WTC11 (cell line): ENCODE measurements at regions not wholly inside any gene's neighbourhood (a gene's known extent, or its start where the extent isn't known, plus 50 kb on each side); places are given as distances from the start of the nearest gene placed in this dataset.

Source experiments
- ATF3 ChIP-seq: sonication (generic); formaldehyde crosslinking; conservative IDR thresholded peaks from 2 replicates; pipeline ENCODE4 v1.8.1; 2022; ENCODE audit warnings: mild to moderate bottlenecking, missing genetic modification reagents
- ATF6 ChIP-seq: sonication (generic); formaldehyde crosslinking; IDR thresholded peaks from 2 replicates; pipeline ENCODE4 v1.8.1; 2023; ENCODE audit warnings: mild to moderate bottlenecking, missing genetic modification reagents
- CDX4 ChIP-seq: fragments of 250-450 bp; sonication (Bioruptor Pico); IDR thresholded peaks from 2 replicates; pipeline ENCODE4 v1.9.0; 2021; ENCODE audit warnings: moderate library complexity, mild to moderate bottlenecking, inconsistent platforms, borderline replicate concordance
- CTCF ChIP-seq: fragments of 200-600 bp; IDR thresholded peaks from 2 replicates; pipeline ENCODE4 v1.8.0; 2022; ENCODE audit warnings: antibody characterized with exemption
- E2F4 ChIP-seq: sonication (generic); formaldehyde crosslinking; IDR thresholded peaks from 2 replicates; pipeline ENCODE4 v1.8.1; 2022; ENCODE audit warnings: low read depth, mild to moderate bottlenecking, moderate library complexity, missing genetic modification reagents, borderline replicate concordance
- ELF4 ChIP-seq: sonication (generic); formaldehyde crosslinking; IDR thresholded peaks from 2 replicates; pipeline ENCODE4 v1.8.1; 2022; ENCODE audit warnings: low read depth, mild to moderate bottlenecking, moderate library complexity, missing genetic modification reagents
- GABPB1 ChIP-seq: sonication (generic); formaldehyde crosslinking; IDR thresholded peaks from 2 replicates; pipeline ENCODE4 v1.8.1; 2023; ENCODE audit warnings: mild to moderate bottlenecking, missing genetic modification reagents
- JUN ChIP-seq: sonication (generic); formaldehyde crosslinking; IDR thresholded peaks from 2 replicates; pipeline ENCODE4 v1.8.0; 2023; ENCODE audit warnings: mild to moderate bottlenecking, missing genetic modification reagents
- NR1H2 ChIP-seq: sonication (generic); formaldehyde crosslinking; IDR thresholded peaks from 2 replicates; pipeline ENCODE4 v1.9.0; 2021; ENCODE audit warnings: mild to moderate bottlenecking, moderate library complexity, missing genetic modification reagents
- SMAD3 ChIP-seq: sonication (generic); formaldehyde crosslinking; IDR thresholded peaks from 2 replicates; pipeline ENCODE4 v1.8.0; 2022; ENCODE audit warnings: missing genetic modification reagents, mild to moderate bottlenecking, borderline replicate concordance
- TP53 ChIP-seq: sonication (generic); formaldehyde crosslinking; IDR thresholded peaks from 2 replicates; pipeline ENCODE4 v1.8.1; 2023; ENCODE audit warnings: mild to moderate bottlenecking, missing genetic modification reagents
- USF2 ChIP-seq: sonication (generic); formaldehyde crosslinking; IDR thresholded peaks from 2 replicates; pipeline ENCODE4 v1.8.1; 2023; ENCODE audit warnings: mild to moderate bottlenecking, missing genetic modification reagents, moderate library complexity
- ZBTB21 ChIP-seq: sonication (generic); formaldehyde crosslinking; IDR thresholded peaks from 2 replicates; pipeline ENCODE4 v1.8.1; 2023; ENCODE audit warnings: mild to moderate bottlenecking, missing genetic modification reagents, borderline replicate concordance
- ZNF232 ChIP-seq: sonication (generic); formaldehyde crosslinking; IDR thresholded peaks from 2 replicates; pipeline ENCODE4 v1.8.0; 2022; ENCODE audit warnings: mild to moderate bottlenecking, missing genetic modification reagents

GRCh38 chr13:26834646-26835045, 74.1 kb upstream of the GPR12 start:
- no peak for TF ChIP-seq CTCF
- no peak for TF ChIP-seq NR1H2 (CRISPR knock-in tag)
- TF ChIP-seq ZNF232: no peak
- TF ChIP-seq USF2 (CRISPR knock-in tag): no peak
- TF ChIP-seq CDX4 (CRISPR knock-in tag): no peak
- TF ChIP-seq ZBTB21 (CRISPR knock-in tag): no peak
- TF ChIP-seq SMAD3 (CRISPR knock-in tag): no peak
- TF ChIP-seq JUN (CRISPR knock-in tag): no peak
- TF ChIP-seq ELF4: no peak
- TF ChIP-seq ATF6 (CRISPR knock-in tag): no peak
- no peak for TF ChIP-seq ATF3 (CRISPR knock-in tag)
- no peak for TF ChIP-seq GABPB1
- no peak for TF ChIP-seq E2F4 (CRISPR knock-in tag)
- no peak for TF ChIP-seq TP53
